ENCODE measurements at regions not wholly inside any gene's neighbourhood (a gene's known extent, or its start where the extent isn't known, plus 50 kb on each side); places are given as distances from the start of the nearest gene placed in this dataset.
"Not testable (repeated sequence)": the region's sequence is repeated elsewhere in the genome, so short reads cannot be mapped to it uniquely, and the experiment has no call there.

- DNase-seq = no peak
These were observed 227.3 kb downstream of the KTN1 start for GRCh38 chr14:55807053-55807880.

- DNase-seq = no peak
These were observed 227.9 kb downstream of the KTN1 start for GRCh38 chr14:55807881-55808379.

GRCh38 chr14:55813630-55814029 lies 233.6 kb downstream of the KTN1 start:
- no peak for DNase-seq

- no peak for DNase-seq
These were observed 234.1 kb downstream of the KTN1 start for GRCh38 chr14:55814064-55814463.

GRCh38 chr14:55814873-55815272 lies 234.9 kb downstream of the KTN1 start:
- DNase-seq = no peak

- DNase-seq = no peak
These were observed 236.2 kb downstream of the KTN1 start for GRCh38 chr14:55816225-55816624.

GRCh38 chr14:55819610-55820304 lies 239.8 kb downstream of the KTN1 start:
- no peak for DNase-seq

GRCh38 chr14:55822906-55823305 lies 242.9 kb downstream of the KTN1 start:
- no peak for DNase-seq

GRCh38 chr14:55832122-55832911 lies 252.3 kb downstream of the KTN1 start:
- no peak for DNase-seq

GRCh38 chr14:55832974-55833373 lies 253.0 kb downstream of the KTN1 start:
- no peak for DNase-seq

- no peak for DNase-seq
These were observed 254.4 kb downstream of the KTN1 start for GRCh38 chr14:55834390-55834789.

GRCh38 chr14:55835985-55836384 lies 256.0 kb downstream of the KTN1 start:
- no peak for DNase-seq

GRCh38 chr14:55837467-55837866 lies 257.5 kb downstream of the KTN1 start:
- DNase-seq = no peak

GRCh38 chr14:55838529-55839052 lies 258.6 kb downstream of the KTN1 start:
- DNase-seq = no peak

GRCh38 chr14:55839301-55839947 lies 259.4 kb downstream of the KTN1 start:
- not testable (repeated sequence) for DNase-seq

- no peak for DNase-seq
These were observed 260.8 kb downstream of the KTN1 start for GRCh38 chr14:55840821-55841220.

GRCh38 chr14:55841625-55842024 lies 261.6 kb downstream of the KTN1 start:
- no peak for DNase-seq

GRCh38 chr14:55843718-55844403 lies 263.9 kb downstream of the KTN1 start:
- no peak for DNase-seq

- DNase-seq = no peak
These were observed 266.2 kb downstream of the KTN1 start for GRCh38 chr14:55845963-55846825.

- no peak for DNase-seq
These were observed 266.9 kb downstream of the KTN1 start for GRCh38 chr14:55846826-55847446.

Measured in right forelimb (tissue), 1 donor.